Fibroblast of villous mesenchyme (primary cell): ENCODE measurements at regions not wholly inside any gene's neighbourhood (a gene's known extent, or its start where the extent isn't known, plus 50 kb on each side); places are given as distances from the start of the nearest gene placed in this dataset.
A peak's percentile ranks its signal among the peaks of the same experiment; 100 is the strongest.
"Not testable (repeated sequence)": the region's sequence is repeated elsewhere in the genome, so short reads cannot be mapped to it uniquely, and the experiment has no call there.

Experiments used
- DNase-seq: peaks from one replicate; pipeline ENCODE4 v3.0.0-alpha.2; 2010; ENCODE audit warnings: low read depth
- H3K4me3 ChIP-seq: 2 replicates; pipeline ENCODE4 v1.5.1; 2011; ENCODE audit warnings: low read depth, mild to moderate bottlenecking, low read length
- CTCF ChIP-seq: IDR thresholded peaks from 2 replicates; pipeline ENCODE4 v1.5.1; 2012; ENCODE audit warnings: low read depth, mild to moderate bottlenecking, low read length; ENCODE audit not compliant: insufficient read depth

DNA sequence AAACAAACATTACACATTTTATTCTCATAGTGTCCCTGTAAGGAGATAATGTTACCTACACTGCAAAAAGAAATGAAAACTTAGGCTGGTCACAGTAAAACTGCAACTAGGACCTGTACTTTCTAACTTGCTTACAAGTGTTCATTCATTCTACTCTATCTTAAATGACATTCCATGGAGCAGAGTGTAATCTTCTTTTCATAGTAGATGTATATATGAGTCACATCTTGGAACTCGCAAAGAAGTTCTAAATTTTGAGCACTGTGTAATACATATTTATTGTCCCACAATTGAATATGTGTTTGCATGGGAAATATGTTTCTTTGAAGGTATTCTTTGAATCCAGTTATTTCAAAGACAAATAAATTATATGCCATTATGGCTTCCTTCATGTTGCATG lies 1258.5 kb upstream of the ADGRL2 start:
- TF ChIP-seq CTCF = no peak
- DNase-seq = no peak
- H3K4me3 ChIP-seq = no peak overlapping the region

DNA sequence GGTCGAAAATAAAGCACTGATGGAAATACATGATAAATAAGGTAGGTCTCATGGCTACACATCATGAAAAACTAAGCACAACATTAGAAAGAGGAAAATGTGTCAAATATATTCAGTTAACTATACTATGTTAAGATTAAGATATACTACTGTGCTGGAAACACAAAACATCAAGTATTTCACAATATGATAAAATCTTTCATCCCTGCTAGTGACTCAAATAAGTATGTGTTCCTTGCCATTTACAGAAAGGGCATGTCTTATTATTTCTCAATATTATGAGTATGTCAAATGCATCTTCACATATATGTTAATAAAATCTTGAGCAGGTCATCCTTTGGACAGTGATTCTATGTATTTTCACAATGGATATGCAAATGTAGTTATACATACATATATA lies 1260.1 kb upstream of the ADGRL2 start:
- peak; percentile 1 for DNase-seq
- TF ChIP-seq CTCF = no peak
- no peak overlapping the region for H3K4me3 ChIP-seq

- no peak for DNase-seq
- H3K4me3 ChIP-seq = no peak overlapping the region
- no peak for TF ChIP-seq CTCF
Observed at GRCh38 chr1:80540149-80540548, 1260.6 kb upstream of the ADGRL2 start.

GRCh38 chr1:80539298-80539697 lies 1261.4 kb upstream of the ADGRL2 start:
- H3K4me3 ChIP-seq, DNase-seq: not testable (repeated sequence)

DNA sequence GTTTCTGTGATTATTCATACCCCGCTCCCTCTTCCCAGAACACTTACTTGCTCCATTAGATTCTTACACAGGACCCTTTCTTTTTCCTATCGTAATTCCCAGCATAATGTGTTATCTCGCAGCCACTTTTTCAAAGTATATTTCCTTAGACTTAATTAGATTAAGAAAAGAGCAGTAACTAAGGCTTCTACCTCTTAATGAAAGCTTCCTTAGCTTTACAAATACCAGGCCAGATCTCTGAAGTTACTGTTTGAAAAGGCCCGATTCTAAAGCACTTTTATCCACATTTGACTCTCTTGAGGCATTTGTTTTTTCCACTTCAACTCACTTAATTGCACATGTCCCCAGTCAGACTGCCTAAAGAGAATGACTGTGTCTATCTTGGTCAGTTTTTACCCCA lies 1264.3 kb upstream of the ADGRL2 start:
- no peak for TF ChIP-seq CTCF
- DNase-seq = no peak
- no peak overlapping the region for H3K4me3 ChIP-seq

DNA sequence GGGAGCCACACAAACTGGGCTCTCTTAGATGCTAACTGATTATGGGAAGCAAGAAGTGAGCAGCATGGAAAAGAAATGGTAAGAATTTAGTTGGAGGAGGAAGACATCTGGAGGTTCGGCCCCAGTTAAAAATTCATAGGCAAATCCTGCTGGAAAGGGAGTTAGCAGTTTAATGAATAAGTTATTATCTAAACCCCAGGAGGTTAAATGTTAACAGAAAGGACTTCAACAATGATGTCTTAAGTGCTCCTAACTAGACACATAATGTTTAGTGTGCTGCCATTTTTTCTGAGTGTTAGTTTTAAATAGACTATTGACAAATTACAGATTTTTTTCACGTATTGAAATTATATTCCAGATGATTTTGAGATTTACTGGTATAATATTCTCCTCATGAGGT lies 1265.3 kb upstream of the ADGRL2 start:
- no peak for TF ChIP-seq CTCF
- no peak for DNase-seq
- H3K4me3 ChIP-seq = no peak overlapping the region

GRCh38 chr1:80534606-80535360 lies 1266.0 kb upstream of the ADGRL2 start:
- no peak overlapping the region for H3K4me3 ChIP-seq
- DNase-seq = no peak
- no peak for TF ChIP-seq CTCF
